ENCODE measurements at regions not wholly inside any gene's neighbourhood (a gene's known extent, or its start where the extent isn't known, plus 50 kb on each side); places are given as distances from the start of the nearest gene placed in this dataset.

DNA sequence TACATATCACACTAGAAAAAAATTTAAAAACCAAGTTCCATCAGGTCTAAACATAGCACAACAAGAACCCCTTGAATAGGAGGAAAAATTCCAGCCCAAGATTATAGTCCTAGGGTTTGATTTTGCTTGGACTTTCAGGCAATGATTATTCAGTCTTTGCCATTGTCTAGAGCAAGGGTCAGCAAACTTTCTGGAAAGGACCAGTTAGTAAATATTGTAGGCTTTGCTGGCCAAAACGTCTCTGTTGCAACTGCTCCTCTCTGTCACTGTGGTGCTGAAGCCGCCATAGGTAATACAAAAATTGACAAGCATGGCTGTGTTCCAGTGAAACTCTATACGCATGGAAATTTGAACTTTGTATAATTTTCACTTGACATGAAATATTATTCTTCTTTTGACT lies 95.5 kb upstream of the UBAC2 start:
- no peak overlapping the region for H3K4me3 ChIP-seq (ENCODE audit: low read length)
- DNase-seq (ENCODE audit: low read depth), result no peak
- TF ChIP-seq, protein P1, sequence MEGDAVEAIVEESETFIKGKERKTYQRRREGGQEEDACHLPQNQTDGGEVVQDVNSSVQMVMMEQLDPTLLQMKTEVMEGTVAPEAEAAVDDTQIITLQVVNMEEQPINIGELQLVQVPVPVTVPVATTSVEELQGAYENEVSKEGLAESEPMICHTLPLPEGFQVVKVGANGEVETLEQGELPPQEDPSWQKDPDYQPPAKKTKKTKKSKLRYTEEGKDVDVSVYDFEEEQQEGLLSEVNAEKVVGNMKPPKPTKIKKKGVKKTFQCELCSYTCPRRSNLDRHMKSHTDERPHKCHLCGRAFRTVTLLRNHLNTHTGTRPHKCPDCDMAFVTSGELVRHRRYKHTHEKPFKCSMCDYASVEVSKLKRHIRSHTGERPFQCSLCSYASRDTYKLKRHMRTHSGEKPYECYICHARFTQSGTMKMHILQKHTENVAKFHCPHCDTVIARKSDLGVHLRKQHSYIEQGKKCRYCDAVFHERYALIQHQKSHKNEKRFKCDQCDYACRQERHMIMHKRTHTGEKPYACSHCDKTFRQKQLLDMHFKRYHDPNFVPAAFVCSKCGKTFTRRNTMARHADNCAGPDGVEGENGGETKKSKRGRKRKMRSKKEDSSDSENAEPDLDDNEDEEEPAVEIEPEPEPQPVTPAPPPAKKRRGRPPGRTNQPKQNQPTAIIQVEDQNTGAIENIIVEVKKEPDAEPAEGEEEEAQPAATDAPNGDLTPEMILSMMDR (conservative IDR thresholded peaks at IDR 0.05; ENCODE audit: low read length), result no peak

DNA sequence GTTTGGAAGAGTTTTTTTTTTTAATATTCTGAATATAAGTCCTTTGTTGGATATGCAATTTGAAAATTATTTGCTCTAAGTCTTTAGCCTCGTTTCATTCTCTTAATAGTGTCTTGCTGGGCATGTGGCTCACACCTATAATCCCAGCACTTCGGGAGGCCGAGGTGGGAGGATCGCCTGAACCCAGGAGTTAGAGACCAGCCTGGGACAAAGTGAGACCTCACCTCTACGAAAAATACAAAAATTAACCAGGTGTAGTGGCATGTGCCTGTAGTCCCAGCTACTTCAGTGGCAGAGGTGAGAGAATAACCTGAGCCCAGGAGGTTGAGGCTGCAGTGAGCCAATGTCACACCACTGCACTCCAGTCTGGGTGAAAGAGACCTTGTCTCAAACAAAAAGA lies 87.3 kb upstream of the UBAC2 start:
- no peak overlapping the region for H3K4me3 ChIP-seq (ENCODE audit: low read length)
- DNase-seq (ENCODE audit: low read depth), result no peak
- TF ChIP-seq, protein P1 (conservative IDR thresholded peaks at IDR 0.05; ENCODE audit: low read length), result no peak

DNA sequence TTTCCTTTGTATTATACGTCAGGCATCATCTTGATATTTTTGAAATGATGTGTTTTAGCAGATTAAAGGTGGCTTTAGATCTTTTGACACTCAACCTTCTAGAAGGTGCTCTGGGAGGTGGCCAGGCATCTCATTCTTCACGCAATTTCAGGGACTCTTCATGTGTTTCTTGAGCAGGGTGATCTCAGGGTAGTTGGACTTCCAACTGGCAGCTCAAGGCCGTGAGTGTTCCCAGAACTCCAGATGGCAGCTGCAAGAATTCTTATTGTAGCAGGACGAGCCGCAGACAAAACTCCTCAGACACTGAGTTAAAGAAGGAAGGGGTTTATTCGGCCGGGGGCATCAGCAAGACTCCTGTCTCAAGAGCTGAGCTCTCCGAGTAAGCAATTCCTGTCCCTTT lies 82.5 kb upstream of the UBAC2 start:
- TF ChIP-seq, protein P1 (conservative IDR thresholded peaks at IDR 0.05; ENCODE audit: low read length), result no peak
- no peak for DNase-seq (ENCODE audit: low read depth)
- H3K4me3 ChIP-seq (ENCODE audit: low read length), result no peak overlapping the region

DNA sequence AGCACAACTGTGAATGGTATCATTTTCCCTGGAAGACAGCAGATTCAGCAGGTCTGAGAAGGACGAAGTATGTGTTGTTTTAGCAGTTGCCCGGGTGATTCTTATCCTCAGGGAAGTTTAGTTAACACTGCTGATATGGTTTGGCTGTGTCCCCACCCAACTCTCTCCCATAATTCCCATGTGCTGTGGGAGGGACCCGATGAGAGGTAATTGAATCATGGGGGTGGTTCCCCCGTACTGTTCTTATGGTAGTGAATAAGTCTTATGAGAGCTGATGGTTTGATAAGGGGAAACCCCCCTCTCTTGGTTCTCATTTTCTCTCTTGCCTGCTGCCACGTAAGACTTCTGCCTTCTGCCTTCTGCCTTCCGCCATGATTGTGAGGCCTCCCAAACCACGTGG lies 81.0 kb upstream of the UBAC2 start:
- no peak for DNase-seq (ENCODE audit: low read depth)
- H3K4me3 ChIP-seq (ENCODE audit: low read length), result no peak overlapping the region
- TF ChIP-seq, protein P1 (conservative IDR thresholded peaks at IDR 0.05; ENCODE audit: low read length), result no peak

DNA sequence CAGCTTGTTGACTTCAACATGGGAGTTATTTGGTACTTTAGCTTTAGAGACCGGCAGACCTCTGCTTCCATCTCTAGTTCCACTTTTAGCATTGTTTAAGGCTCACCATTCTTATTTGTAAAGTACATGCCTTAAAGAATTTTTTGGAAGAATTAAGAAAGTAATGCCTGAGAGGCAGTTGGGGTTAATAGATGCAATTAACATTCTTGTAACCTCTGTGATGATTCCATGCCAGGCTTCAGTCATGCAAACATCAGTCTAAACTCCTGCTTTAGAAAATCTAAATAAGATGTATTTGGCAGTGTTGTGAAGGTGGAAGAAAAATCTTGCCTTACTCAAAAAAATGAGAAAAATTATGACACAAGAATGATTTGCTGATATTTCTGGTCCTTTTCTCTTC lies 79.9 kb upstream of the UBAC2 start:
- TF ChIP-seq, protein P1 (conservative IDR thresholded peaks at IDR 0.05; ENCODE audit: low read length), result no peak
- no peak overlapping the region for H3K4me3 ChIP-seq (ENCODE audit: low read length)
- DNase-seq (ENCODE audit: low read depth), result no peak

DNA sequence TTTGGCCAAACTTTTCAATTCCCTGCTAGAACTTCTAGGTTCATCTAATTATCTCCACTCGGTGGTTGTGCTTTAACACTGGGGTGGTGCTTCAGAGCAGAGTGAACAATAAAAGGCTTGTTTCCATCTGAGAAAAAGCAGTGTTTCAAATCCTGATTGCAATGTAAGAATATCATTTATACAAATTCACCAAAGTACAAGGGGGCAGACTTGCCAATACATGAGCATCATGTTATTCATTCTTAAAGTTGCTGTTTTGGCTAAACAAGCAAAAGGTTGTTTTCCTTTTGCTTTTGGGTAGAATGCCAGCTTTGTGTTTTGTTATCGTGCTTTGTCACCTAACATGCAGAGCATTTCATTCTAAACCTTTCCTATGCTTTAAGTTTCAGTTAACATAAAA lies 78.5 kb upstream of the UBAC2 start:
- DNase-seq (ENCODE audit: low read depth), result no peak
- TF ChIP-seq, protein P1 (conservative IDR thresholded peaks at IDR 0.05; ENCODE audit: low read length), result no peak
- H3K4me3 ChIP-seq (ENCODE audit: low read length), result no peak overlapping the region

DNA sequence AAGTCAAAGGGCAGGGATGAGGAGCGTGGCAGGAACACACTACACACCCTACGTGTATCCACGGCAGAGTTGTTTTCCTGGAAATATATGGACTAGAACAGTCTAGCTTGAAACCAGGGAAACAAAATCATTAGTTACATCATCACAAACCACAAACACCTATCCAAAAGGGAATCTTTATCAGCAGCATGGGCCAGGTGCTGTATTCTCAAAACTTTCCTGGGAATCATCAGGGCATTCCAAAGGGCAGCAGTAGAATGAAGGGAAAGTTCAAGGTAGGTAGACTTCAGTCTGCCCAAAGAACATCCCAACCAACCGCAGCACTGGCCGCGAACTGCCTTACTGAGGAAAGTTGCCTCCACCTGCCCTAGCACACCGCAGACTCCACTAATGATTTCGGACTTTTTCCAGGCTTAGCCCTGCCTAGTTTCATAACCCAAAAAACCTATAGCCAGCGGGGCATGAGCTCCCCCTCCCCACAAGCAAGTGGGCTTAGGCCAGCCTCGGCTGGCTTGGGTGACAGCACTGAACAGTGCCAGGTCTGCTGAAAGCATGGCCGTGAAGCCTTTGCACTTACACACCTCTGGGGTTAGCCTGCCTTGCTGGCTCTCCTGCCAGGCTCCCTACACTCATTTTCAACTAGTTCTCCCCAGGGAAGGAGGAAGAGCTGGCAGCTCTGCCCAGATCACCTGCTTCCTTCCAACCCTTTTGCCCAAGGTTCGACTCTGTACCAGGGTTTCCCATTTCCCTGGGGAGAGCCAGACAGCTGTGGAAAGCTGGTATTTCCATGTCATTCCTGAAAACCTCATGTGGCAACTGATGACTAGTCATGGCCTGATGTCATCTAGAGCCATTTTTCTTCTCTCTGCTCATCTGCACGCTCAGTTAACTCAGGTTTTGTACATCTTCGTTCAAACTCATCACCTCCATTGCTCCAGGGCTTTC lies 77.3 kb upstream of the UBAC2 start:
- TF ChIP-seq, protein P1 (conservative IDR thresholded peaks at IDR 0.05; ENCODE audit: low read length), result no peak
- DNase-seq (ENCODE audit: low read depth), result peak; percentile 70
- H3K4me3 ChIP-seq (ENCODE audit: low read length), result no peak overlapping the region

Data from AG10803 (cell line).